ENCODE measurements at regions not wholly inside any gene's neighbourhood (a gene's known extent, or its start where the extent isn't known, plus 50 kb on each side); places are given as distances from the start of the nearest gene placed in this dataset.

DNA sequence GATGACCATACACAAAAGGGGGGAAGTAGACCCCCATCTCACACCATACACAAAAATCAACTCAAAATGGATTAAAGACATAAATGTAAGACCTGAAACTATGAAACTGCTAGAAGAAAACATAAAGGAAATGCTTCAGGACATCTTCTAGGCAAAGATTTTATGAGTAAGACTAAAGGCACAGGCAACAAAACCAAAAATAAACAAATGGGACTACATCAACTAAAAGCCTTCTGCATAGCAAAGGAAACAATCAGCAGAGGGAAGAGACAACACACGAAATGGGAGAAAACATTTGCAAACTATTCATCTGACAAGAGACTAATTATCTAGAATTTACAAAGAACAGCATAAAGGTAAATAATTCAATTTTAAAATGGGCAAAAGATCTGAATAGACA, 152.1 kb downstream of the AXIN2 start:
- Histone ChIP-seq H3K27ac (ENCODE audit: low read length) (no peak overlapping the region), H3K4me1 (ENCODE audit: insufficient read depth, low read length) (no peaks in the 10 kb centered on the region), H3K9ac (ENCODE audit: low read depth, low read length) (no peak overlapping the region), H2AFZ (ENCODE audit: low read depth, low read length) (no peak overlapping the region), H3K79me2 (ENCODE audit: insufficient read depth, low read length) (no peaks in the 10 kb centered on the region), H3K4me3 (ENCODE audit: low read depth in 1 of 2, low read length in 2 of 2) (no peak overlapping the region), H3K36me3 (ENCODE audit: insufficient read depth, low read length) (no peaks in the 10 kb centered on the region), H3K27me3 (ENCODE audit: insufficient read depth, low read length, poor library complexity) (no peaks in the 10 kb centered on the region), H4K20me1 (ENCODE audit: insufficient read depth, low read length) (no peaks in the 10 kb centered on the region), H3K9me3 (ENCODE audit: insufficient read depth, low read length, severe bottlenecking) (no peaks in the 10 kb centered on the region), H3K4me2 (ENCODE audit: insufficient read depth, low read length) (no peak overlapping the region)
- no peak for ATAC-seq (ENCODE audit: insufficient read depth, low read depth)
- DNase-seq: no peak
- no peak for TF ChIP-seq EZH2 (IDR thresholded peaks at IDR 0.05; ENCODE audit: borderline replicate concordance, low read depth, low read length, severe bottlenecking)
- TF ChIP-seq, protein P1, sequence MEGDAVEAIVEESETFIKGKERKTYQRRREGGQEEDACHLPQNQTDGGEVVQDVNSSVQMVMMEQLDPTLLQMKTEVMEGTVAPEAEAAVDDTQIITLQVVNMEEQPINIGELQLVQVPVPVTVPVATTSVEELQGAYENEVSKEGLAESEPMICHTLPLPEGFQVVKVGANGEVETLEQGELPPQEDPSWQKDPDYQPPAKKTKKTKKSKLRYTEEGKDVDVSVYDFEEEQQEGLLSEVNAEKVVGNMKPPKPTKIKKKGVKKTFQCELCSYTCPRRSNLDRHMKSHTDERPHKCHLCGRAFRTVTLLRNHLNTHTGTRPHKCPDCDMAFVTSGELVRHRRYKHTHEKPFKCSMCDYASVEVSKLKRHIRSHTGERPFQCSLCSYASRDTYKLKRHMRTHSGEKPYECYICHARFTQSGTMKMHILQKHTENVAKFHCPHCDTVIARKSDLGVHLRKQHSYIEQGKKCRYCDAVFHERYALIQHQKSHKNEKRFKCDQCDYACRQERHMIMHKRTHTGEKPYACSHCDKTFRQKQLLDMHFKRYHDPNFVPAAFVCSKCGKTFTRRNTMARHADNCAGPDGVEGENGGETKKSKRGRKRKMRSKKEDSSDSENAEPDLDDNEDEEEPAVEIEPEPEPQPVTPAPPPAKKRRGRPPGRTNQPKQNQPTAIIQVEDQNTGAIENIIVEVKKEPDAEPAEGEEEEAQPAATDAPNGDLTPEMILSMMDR (IDR thresholded peaks at IDR 0.05; ENCODE audit: borderline replicate concordance, extremely low read depth, low read length, poor library complexity, severe bottlenecking): no peak

DNA sequence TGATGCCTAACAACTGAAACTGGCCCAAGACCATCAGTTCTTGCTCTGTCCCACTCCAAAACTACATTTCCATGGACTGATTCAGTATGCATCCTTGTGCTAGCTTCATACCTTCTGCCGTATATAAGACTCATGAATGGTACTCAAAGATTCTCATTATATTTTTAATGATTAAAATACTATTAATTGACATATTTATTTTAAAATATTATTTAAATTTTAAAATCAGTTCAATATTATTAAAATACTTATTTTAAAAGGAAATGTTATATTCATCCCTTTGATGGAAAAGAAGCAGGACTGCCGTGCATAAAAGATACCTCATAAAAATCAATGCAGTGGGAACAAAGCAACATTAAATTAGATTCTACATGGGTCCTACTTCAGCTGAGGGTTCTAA, 153.4 kb downstream of the AXIN2 start:
- no peaks in the 10 kb centered on the region for H4K20me1 ChIP-seq (ENCODE audit: insufficient read depth, low read length)
- no peak overlapping the region for H2AFZ ChIP-seq (ENCODE audit: low read depth, low read length)

DNA sequence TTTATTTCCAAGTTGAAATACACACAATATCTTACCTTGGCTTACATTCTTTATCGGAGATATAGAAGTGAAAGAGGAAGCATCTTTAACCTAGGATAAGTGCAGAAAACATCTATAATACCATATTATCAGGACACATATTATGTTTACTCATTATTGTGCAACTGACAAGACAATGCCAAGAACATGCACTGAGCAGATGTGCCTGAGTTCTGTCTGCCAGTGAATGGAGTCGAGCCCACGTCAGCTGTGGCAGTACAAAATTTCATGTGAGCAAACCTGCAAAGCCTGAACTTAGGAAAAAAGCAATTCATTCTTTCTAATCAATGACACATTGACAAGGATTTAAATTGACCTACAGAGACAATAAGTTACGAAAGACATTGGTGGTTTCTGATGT, 154.4 kb downstream of the AXIN2 start:
- Histone ChIP-seq H3K9ac (ENCODE audit: low read depth, low read length) (no peak overlapping the region), H4K20me1 (ENCODE audit: insufficient read depth, low read length) (no peaks in the 10 kb centered on the region), H3K36me3 (ENCODE audit: insufficient read depth, low read length) (no peaks in the 10 kb centered on the region), H3K4me3 (ENCODE audit: low read depth in 1 of 2, low read length in 2 of 2) (no peak overlapping the region), H3K4me2 (ENCODE audit: insufficient read depth, low read length) (no peak overlapping the region), H3K9me3 (ENCODE audit: insufficient read depth, low read length, severe bottlenecking) (no peaks in the 10 kb centered on the region), H2AFZ (ENCODE audit: low read depth, low read length) (no peak overlapping the region), H3K4me1 (ENCODE audit: insufficient read depth, low read length) (no peaks in the 10 kb centered on the region), H3K27ac (ENCODE audit: low read length) (no peak overlapping the region), H3K27me3 (ENCODE audit: insufficient read depth, low read length, poor library complexity) (no peaks in the 10 kb centered on the region), H3K79me2 (ENCODE audit: insufficient read depth, low read length) (no peaks in the 10 kb centered on the region)
- DNase-seq: no peak
- ATAC-seq (ENCODE audit: insufficient read depth, low read depth): no peak
- no peak for TF ChIP-seq EZH2 (IDR thresholded peaks at IDR 0.05; ENCODE audit: borderline replicate concordance, low read depth, low read length, severe bottlenecking)
- TF ChIP-seq, protein P1 (IDR thresholded peaks at IDR 0.05; ENCODE audit: borderline replicate concordance, extremely low read depth, low read length, poor library complexity, severe bottlenecking): no peak

More for the DNA sequence above, 153.4 kb downstream of the AXIN2 start:
- H3K27ac ChIP-seq (ENCODE audit: low read length): no peak overlapping the region
- no peaks in the 10 kb centered on the region for H3K36me3 ChIP-seq (ENCODE audit: insufficient read depth, low read length)
- H3K9ac ChIP-seq (ENCODE audit: low read depth, low read length): no peak overlapping the region
- H3K4me2 ChIP-seq (ENCODE audit: insufficient read depth, low read length): no peak overlapping the region
- no peaks in the 10 kb centered on the region for H3K9me3 ChIP-seq (ENCODE audit: insufficient read depth, low read length, severe bottlenecking)
- H3K4me3 ChIP-seq (ENCODE audit: low read depth in 1 of 2, low read length in 2 of 2): no peak overlapping the region
- no peaks in the 10 kb centered on the region for H3K27me3 ChIP-seq (ENCODE audit: insufficient read depth, low read length, poor library complexity)
- no peaks in the 10 kb centered on the region for H3K4me1 ChIP-seq (ENCODE audit: insufficient read depth, low read length)
- TF ChIP-seq, protein P1 (IDR thresholded peaks at IDR 0.05; ENCODE audit: borderline replicate concordance, extremely low read depth, low read length, poor library complexity, severe bottlenecking): no peak
- TF ChIP-seq EZH2 (IDR thresholded peaks at IDR 0.05; ENCODE audit: borderline replicate concordance, low read depth, low read length, severe bottlenecking): no peak
- DNase-seq (no peak), ATAC-seq (ENCODE audit: insufficient read depth, low read depth) (no peak)
- no peaks in the 10 kb centered on the region for H3K79me2 ChIP-seq (ENCODE audit: insufficient read depth, low read length)

DNA sequence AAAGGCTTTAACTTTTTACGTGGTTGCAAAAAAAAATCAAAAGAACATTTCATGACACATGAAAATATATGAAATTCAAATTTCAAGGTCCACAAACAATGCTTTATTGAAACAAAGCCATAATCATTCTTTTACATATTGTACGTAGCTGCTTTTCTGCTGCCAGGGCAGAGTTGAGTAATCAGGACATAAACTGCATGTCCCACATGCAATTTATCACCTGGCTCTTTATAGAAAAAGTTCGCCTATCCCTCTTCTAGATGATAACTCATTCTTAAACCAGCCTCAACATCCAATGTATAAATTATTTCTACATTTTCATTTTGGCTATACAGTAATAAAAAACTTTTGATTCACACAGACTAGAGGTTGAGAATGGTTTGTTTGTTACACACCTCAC, 154.9 kb downstream of the AXIN2 start:
- H3K9ac ChIP-seq (ENCODE audit: low read depth, low read length): no peak overlapping the region
- H3K4me3 ChIP-seq (ENCODE audit: low read depth in 1 of 2, low read length in 2 of 2): no peak overlapping the region
- H2AFZ ChIP-seq (ENCODE audit: low read depth, low read length): no peak overlapping the region
- no peaks in the 10 kb centered on the region for H3K79me2 ChIP-seq (ENCODE audit: insufficient read depth, low read length)
- TF ChIP-seq EZH2 (IDR thresholded peaks at IDR 0.05; ENCODE audit: borderline replicate concordance, low read depth, low read length, severe bottlenecking): no peak
- TF ChIP-seq, protein P1 (IDR thresholded peaks at IDR 0.05; ENCODE audit: borderline replicate concordance, extremely low read depth, low read length, poor library complexity, severe bottlenecking): no peak
- no peak overlapping the region for H3K4me2 ChIP-seq (ENCODE audit: insufficient read depth, low read length)
- no peaks in the 10 kb centered on the region for H3K9me3 ChIP-seq (ENCODE audit: insufficient read depth, low read length, severe bottlenecking)
- no peak overlapping the region for H3K27ac ChIP-seq (ENCODE audit: low read length)
- no peaks in the 10 kb centered on the region for H3K4me1 ChIP-seq (ENCODE audit: insufficient read depth, low read length)
- H4K20me1 ChIP-seq (ENCODE audit: insufficient read depth, low read length): no peaks in the 10 kb centered on the region
- H3K27me3 ChIP-seq (ENCODE audit: insufficient read depth, low read length, poor library complexity): no peaks in the 10 kb centered on the region
- DNase-seq (no peak), ATAC-seq (ENCODE audit: insufficient read depth, low read depth) (no peak)
- H3K36me3 ChIP-seq (ENCODE audit: insufficient read depth, low read length): no peaks in the 10 kb centered on the region

Data from DND-41 (cell line).